NCI-H146 treated with DMSO at 0.1 percent for 48 hours (cell line): ENCODE measurements at regions not wholly inside any gene's neighbourhood (a gene's known extent, or its start where the extent isn't known, plus 50 kb on each side); places are given as distances from the start of the nearest gene placed in this dataset.

Experiments used
- DNase-seq: peaks from one replicate; lab custom pipeline; 2025; ENCODE audit not compliant: unreplicated experiment; lab: John Stamatoyannopoulos, UW

DNA sequence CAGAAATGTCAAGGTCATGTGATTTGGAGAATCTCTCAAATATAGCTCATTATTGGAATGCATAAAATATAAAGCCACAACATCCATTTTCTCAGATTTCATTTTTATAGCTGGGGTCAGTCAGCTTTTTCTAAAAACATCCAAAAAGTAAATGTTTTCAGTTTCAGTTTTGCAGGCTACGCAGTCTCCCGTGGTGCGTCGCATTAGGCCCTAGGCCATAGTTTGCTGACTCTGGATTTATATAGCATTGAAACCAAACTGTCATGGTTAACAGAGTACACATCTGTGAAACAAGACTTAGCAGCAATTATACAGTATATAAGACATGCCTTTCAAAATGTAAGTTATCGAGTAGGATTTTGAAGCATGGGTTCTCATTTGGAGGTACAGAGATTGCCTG, 140.0 kb downstream of the IRS2 start:
- no peak for DNase-seq

DNA sequence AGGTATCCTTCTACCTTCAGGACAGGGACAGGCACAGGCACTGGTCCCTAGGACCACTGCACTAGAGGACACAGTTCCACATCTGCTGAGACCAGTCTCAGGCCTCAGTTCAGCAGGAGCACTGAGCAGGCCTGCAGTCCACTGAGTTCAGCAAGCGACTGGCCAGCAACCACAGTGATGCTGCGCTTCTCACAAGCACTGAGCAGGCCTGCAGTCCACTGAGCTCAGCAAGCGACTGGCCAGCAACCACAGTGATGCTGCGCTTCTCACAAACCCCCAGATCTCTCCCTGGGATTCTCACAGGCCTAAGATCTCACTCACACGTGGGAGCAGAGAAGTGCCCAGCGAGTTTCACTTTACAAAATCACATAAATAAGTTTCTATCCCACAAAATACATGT, 140.6 kb downstream of the IRS2 start:
- no peak for DNase-seq

DNA sequence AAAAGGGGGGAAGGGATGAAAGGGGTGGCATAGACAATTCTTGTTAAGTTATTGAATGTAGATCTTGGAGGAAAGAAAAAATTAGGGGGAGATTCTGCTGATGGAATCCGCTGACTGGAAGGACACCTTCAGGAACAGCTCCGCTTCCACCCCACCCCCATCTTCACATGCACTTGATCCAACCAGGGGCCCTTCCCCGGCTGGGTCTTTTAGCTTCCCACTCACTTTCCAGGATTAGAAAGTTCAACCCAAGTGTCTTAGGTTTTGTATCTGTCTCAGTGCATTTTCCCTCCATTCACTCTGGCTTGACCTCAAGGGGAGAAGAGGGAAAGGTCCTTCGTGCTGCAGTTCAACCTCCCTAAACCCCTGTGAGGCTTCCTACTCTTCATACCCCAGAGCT, 141.4 kb downstream of the IRS2 start:
- DNase-seq: no peak

DNA sequence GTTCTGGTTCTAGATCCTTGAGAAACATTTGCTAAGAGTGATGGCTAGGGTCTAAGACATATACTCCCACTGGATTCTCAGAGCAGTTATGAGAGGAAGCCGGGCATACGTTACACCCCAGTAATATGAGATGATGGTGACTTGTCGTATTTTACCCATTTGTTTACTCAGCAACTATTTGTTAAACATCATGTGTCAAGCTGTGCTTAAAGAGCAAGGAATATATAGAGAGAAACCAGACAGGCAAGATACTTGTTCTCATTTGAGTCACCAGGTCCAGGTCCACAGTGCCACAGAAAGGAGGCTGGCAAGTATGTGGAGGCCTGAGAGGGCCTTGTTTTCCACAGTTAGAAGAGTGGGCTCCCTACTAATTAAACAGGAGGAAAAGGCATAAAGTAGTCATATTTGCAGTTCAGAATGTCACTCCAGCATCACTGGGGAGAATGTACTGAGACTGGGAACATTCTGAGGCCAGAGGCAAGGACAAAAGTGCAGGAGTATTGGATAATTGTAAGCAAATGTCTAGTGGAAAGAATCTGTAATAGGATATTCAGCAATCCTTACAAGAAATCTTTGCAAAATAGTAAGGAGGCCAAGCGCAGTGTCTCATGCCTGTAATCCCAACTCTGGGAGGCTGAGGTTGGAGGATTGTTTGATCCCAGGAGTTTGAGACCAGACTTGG, 142.2 kb downstream of the IRS2 start:
- no peak for DNase-seq

DNA sequence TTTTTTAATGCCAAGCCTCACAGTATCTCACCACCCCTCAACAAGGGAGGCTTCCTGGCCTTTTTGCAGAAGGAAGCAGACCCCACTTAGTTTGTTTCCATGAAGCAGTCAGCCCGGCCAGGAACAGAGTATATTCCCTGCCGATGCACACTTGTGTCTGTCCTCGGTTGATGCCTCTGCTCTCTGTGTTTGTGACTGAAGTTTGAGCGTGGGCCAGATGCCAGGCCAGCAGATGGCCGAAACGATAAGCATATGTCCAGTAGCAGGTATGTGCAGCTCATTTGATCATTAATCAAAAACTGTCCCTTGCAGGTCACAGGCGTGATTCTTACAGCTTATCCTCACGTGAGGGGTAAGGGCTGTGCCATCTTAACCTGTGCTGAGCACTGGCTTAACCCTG, 144.0 kb downstream of the IRS2 start:
- DNase-seq: no peak

DNA sequence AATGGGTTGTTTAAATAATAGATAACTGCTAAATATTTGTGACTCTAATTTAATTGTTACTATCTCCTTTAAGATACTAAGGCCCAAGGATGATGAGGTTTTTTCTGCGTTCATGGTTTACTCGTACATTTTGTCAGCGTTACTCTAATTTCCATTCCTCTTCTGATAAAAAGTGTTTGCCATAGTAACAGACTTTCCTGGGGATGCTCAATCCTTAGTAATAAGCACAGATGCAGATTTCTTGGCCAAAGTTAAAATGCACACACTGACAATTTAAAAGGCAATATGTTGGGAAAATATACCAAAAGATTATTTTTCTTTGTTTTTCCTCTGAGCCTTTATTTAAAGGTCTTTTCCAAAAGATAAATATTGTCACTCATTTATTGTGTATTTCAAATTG, 149.6 kb downstream of the IRS2 start:
- DNase-seq: no peak

DNA sequence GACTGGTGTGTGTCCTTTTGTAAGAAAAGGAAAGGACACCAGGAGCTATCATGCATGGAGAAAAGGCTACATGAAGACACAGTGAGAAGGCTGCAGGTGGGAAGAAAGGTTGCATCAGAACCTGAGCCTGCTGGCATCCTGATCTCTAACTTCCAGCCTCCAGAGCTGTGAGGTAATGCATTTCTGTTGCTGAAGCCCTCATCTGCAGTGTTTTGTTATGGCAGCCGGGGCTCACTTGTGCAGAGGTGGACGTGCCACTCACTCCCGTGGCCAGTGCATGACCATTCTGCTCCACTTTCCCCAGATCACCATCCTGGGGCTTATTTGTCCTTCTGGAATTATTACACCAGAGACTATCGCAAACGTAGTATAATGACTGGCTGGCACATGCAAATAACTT, 155.3 kb downstream of the IRS2 start:
- no peak for DNase-seq

DNA sequence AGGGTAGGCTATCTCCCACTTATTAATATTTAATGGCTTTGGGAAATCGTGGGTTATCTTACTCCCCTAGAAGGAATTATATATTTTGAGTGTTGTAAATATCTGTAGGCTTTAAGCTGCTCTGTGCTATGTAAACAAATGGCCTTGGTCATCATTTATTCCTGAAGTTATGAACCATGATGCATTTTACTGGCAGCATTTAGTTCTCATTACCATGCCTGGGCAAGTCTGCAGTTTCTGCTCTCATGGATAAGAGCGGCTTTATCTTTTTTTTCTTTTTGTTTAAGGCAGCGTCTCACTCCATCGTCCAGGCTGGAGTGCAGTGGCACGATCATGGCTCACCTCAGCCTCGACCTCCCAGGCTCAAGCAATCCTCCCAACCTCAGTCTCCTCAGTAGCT, 156.1 kb downstream of the IRS2 start:
- no peak for DNase-seq

DNA sequence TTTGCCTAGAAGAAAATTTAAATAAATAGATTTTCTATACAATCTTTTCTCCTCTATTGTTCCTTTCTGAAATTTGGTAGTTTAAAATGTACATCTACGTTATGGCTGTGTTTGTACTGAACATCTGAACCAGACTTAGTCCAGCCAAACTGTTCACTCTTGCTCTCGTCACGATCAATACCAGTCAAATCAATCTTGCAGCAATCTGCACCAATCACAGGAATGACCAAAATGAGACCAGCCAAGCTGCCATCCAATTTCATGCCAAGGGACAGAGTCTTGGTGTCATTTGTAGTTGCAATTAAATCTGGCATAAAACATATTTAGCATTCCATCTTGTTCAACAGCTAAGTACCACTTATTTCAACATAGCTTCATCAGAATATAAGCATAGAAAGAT, 156.6 kb downstream of the IRS2 start:
- no peak for DNase-seq

DNA sequence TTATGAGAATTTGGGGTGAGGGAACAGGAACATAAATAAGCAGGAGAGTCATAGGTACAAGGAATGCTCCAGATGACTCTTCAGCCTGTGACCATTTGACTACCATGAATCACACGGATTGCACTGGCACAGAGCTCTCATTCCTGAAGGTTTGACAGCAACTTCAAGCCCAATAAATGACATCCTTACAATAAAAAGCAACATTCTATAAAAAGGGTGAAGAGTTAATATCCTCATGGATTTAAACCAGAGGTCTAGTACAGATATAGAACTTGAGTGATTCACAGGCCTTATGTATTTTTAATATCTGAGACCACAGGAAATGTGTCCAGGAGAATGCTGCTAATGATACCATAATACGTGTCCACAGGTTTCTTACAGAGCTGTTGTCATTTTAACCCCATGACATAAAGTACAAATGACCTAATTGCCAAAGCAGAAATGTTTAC, 158.1 kb downstream of the IRS2 start:
- no peak for DNase-seq

DNA sequence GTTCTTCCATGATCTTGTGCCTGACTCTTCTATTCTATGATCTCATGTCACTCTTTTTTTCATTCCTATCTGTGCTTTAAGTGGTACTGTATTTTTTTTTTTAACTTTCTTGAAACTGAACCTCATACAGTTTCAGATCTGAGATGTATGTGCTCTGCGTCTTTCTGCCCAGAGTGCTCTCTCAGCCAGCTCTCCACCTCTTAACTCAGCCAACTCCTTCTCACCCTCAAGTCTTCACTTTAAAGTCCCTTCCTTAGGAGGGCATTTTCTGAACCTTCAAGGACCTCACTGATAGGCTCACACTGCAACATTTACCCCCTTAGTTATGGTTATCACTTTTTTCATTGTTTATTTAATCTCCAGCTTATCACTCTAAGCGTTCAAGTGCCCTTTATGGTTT, 158.7 kb downstream of the IRS2 start:
- DNase-seq: no peak

DNA sequence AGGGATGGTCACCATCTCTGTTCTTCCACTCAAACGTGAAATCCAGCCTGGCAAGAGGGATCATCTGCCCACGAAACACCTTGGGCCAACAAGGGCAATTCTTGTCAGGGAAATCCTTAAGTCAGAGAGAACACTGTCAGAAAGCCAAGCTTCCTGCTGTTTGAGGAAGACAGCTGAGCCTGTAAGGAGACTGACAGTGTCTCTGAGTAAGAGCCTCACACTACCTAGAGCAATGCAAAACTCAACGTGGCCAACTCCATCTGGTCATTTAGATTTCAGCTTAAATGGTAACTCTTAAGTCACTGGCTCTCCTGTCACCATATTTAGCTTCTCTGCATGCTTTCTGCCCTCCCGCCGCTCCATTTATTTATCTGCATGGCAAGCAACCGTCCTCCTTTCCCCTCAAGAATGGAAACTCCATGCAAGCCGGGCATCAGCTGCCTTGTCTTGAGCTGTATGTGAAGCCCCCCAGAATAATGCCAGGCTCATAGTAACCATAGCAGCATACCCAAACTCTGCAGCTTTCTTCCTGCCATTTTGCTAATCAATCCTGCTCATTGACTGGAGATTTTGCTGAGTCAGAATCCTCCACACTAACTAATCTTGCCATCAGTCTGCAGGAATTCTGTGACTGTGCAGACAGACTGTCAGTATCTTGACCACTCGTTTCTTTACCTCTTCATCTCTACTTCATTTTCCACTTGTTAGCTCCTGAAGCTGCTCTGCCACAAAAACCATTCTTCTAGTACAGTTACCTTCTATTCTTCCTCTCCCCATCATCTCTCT, 159.8 kb downstream of the IRS2 start:
- DNase-seq: no peak

DNA sequence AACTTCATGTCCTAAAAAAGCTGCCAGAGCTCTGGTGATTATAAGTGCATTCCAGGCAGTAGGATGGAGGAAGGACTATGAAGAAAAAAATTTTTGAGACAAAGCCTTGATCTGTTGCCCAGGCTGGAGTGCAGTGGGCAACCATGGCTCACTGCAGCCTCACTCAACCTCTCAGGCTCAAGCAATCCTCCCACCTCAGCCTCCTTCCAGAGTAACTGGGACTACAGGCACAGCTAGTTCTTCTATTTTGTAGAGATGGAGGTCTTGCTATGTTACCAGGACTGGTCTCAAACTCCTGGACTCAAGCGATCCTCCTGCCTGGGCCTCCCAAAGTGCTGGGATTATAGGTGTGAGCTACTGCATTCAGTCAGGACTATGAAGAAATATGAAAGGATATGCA, 161.2 kb downstream of the IRS2 start:
- DNase-seq: no peak

DNA sequence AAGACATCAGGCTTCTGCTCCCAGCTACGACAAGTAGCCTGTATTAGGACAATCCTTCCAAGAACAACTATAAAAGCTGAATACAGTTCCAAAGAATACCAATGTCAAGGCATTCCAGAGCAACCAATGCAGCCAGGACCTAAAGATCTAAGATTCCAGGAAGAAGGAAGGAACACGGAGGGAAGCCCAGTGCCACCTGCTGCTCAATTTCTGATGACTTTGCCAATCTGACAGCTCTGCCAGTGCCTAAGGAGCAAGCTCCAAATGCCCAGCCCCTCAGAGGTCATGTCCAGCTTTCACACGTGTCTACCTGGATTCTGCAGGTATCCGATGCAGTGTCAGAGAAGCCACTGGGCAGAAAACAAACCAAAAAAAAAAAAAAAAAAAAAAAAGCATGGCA, 164.4 kb downstream of the IRS2 start:
- no peak for DNase-seq

DNA sequence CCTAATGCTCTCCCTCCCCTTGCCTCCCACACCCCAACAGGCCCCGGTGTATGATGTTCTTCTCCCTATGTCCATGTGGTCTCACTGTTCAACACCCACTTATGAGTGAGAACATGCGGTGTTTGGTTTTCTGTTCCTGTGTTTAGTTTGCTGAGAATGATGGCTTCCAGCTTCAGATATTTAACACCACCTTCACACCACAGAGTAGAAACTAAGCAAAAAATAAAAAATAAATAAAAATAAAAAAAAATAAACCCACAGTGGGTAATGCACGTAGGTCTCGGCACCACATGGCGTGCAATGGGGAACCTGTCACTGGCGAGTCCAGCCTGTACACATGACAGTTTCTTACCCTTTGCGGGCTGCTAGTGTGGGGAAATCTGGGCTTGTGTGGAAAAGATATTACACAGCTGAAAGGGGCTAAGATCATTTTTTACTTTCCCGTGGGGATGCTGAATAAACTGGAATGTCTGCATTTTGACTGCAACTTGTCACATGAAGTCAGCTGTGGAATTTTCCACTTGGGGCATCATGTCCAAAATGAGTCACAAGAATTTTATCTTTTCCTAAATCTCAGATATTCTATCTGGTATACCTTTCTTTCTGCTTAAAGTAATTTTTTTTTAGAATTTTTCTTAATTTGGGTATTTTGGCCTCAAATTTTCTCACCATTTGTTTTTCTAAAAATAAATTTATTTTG, 170.5 kb downstream of the IRS2 start:
- no peak for DNase-seq

DNA sequence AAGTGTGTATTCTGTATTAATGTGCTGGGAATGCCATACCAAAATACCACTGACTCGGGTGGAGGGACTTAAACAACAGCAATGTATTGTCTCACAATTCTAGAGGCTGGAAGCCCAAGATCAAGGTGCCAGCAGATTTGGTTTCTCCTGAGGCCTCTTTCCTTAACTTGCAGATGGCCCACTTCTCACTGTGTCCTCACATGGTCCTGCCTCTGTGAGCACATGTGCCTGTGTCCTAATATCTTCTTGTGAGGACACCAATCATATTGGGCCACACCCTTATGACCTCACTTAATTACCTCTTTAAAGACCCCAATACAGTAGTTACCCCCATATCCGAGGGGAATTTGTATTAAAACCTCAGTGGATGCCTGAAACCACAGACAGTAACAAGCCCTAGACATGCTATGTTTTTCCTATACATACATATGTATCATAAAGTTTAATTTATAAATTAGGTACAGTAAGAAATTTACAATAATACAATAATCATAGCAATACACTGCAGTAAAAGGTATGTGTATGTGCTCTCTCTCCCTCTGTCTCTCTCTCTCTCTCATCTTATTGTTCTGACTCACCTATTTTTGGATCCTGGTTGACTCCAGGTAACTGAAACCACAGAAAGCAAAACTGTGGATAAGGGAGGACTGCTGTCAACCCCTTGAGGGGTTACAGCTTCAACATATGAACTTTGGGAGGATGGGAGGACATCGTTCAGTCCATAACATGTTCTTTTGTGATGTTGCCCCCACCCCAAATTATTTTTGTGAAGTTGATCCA, 174.3 kb downstream of the IRS2 start:
- no peak for DNase-seq

DNA sequence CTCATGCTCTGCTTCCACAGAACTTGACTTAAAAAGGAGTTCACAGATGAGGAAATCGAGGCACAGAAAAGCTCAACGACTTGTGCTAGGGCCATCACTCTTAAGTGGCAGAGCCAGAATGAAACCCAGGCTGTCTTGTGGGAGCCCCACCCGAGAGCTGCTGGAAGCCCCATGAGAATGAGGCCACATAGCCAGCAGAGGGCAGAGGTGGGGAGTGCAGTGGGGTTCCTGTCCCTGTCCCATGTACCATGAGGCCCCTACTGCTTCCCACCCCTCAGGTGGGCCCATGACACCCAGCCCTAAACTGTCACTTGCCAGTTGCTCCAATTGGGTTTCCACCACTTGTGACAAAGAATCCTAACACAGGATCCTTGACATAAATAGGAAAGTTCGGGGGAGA, 175.9 kb downstream of the IRS2 start:
- no peak for DNase-seq

DNA sequence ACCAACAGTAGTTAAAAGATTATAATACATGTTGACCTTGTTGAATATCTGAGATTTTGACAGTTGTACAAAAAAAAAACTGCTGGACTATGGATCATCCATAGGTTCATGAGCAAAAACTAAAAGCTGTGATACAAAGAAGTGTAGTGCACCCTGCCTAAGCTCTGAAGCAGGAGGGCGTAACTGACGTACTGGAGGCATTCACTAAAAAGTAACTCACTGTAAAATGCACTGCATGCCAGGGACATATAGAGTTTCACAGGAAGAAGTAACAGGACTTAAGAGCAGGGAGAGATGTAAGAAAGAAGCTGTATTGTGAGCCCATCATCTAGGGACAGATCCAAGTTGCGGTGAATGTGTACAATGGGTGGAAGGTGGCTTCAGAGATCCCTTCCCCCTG, 177.9 kb downstream of the IRS2 start:
- no peak for DNase-seq

DNA sequence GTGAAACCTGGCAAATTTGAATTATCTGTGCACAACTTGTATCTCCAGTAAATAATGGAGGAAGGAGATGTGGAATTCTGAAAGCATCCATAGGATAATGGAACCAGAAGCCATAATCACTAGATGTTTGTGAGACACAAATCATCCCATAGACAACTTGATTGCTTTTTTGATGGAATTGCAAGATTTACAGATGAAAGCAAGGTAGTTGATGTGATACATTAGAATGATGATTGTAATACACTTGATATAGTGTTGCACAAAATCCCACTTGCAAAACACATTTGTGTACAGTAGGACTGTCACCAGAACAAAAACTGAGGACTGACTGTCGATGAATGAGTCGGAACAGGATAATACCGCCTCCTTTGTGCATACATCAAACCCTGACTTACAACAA, 178.3 kb downstream of the IRS2 start:
- no peak for DNase-seq

DNA sequence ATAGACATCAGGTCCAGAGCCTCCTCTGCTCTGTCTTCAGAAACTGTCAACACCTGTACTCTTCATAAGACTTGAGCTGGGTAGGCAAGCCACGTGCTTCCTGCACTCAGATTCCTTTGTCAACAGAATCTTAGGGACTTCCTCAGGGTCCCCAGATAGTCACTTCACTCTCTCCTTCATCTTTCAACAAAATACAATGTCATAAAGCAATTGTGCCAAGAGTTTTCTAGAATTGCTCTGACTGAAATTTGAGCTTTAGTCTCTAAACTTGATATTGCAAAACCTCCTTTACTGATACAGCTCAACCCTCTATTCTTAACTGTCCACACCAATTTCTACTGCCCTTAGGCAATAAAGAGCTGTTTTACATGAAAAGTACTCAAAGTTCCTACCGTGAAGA, 179.9 kb downstream of the IRS2 start:
- DNase-seq: no peak

DNA sequence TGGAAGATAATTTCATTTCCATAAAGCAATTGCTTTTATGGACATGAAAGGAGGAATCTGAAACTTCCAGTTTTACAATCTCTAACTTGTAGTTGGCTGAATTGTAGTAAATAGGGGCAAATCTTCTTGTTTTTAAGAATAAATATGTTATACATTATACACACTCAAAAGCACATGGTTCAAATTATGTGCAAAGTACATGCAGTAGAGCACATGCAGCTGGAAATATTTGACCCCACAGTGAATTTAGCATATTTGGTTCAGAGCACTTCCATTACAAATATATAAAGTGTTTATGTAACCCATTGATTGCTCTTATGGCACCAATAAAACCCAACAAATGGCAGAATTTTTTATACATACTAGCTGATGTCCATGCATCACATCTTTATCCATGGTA, 180.5 kb downstream of the IRS2 start:
- no peak for DNase-seq
